IPS DF 19.7 (cell line): ENCODE measurements at regions not wholly inside any gene's neighbourhood (a gene's known extent, or its start where the extent isn't known, plus 50 kb on each side); places are given as distances from the start of the nearest gene placed in this dataset.

Experiments used
- DNase-seq: peaks from one replicate; pipeline ENCODE4 v3.0.0-alpha.2; 2013; ENCODE audit warnings: low read depth, low spot score

DNA sequence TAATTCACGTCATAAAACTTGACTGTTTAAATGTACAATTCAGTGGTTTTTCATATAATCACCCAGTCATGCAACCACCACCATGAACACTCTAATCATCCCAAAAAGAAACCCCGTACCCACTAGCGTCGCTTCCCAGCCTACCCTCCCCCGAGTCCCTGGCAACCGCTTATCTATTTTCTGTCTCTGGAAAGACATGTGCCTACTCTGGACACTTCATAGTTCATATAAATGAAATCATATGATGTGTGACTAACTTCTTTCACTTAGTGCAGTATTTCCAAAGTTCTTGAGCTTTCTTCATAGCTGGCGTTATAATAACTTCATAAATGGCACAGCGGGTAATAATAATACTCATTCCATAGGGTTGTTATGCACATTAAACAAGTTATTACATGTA is 215.2 kb downstream of the MYLK4 start:
- DNase-seq: no peak

- no peak for DNase-seq
Measured at GRCh38 chr6:2534406-2535042, 216.2 kb downstream of the MYLK4 start.

- no peak for DNase-seq
Measured at GRCh38 chr6:2531426-2532215, 219.1 kb downstream of the MYLK4 start.

DNA sequence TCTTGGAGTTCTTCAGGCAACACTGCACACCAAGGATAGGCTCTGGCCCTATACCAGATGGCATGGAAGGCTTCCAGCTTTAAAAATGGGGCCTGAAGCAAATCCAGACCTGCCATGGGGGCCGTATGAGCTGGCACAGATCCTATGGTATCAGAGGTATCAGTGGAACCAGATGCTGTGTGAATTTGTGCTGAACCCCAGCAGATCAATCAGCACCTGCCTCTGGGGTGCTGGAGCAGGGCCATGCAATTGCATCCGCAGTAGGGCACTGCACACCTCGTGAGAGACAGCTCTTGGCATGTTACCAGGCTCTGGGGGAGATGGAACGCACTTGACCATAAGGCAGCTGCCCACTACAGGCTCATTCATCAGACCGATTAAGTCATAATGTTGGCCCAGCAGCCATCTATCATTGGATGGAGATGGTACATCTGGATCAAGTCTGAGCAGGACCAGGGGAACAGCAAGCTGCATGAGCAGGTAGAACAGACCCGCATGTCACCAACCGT is 221.5 kb downstream of the MYLK4 start:
- no peak for DNase-seq

DNA sequence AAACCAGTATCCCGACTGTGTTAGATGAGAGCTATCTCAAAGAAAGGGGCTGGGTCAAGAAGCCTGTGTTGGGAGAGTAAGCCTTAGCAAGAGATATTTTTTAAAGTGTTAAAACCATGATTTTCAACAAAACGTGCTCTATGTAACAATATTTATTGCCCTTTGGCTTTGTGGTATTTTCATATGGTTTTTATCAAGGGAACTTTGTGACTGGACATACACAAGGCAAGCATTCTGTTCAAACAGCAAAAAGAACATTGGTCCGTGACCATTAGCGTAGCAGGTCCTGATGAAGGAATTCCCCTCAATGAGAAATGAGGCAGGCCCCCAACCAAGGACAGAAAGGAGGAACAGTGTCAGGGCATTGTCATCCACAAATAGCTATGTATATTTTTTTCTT is 222.6 kb downstream of the MYLK4 start:
- DNase-seq: no peak

DNA sequence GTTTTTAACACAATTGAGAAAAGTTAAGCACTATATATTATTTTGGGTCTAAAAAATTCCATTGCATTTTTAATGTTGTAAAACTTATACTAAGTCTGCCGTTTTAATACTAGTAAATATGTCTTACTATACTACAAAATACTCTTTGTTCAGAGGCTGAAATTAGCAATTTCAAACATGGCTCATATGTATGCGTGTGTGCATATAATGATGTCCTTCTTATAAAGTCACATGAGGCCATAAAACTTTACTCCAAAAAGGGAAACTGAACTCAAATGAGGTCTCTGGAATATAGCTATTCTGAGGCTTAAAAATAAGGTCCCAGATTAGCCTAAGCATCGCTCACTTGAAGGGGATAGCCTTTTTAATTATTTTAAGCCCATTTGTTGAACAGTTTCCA is 224.0 kb downstream of the MYLK4 start:
- no peak for DNase-seq

DNA sequence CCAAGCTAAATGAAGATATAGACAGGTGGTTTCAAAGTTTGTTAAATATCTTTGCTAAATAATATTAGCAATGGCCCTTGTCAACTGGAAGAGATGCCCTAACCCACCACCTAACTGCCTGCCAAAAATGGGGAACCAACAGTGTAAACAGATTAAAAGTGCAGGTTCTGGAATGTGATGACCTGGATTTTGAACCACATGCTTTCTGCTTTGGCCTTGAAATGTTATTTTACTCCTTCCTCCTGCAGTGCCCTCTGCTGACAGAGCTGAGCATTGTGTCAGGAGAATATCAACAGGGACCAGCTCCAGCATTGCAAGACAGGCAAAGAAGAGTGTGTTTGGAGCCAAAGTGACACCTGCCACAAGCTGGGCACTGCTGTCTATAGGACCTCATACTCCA is 226.6 kb downstream of the MYLK4 start:
- DNase-seq: no peak

- DNase-seq: no peak
Measured at GRCh38 chr6:2523061-2523460, 227.7 kb downstream of the MYLK4 start.

DNA sequence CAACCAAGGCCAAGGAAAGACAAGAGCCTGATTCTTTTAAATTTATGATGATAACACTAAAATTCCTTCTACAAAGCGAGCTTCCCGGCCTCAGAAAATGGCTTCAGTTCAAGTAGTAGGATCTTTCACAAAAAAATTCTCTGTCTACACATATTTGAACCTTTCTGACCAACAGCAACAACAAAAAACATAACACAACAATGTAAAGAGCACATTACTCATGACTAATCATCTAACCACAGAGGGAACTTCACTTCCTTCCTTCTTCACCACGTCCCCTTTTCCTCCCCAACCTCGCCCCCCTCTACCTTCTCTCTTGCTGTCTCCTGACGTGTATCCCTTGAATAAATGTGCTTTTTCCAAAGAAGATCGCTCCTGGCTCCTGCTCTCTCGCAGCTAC is 228.2 kb downstream of the MYLK4 start:
- DNase-seq: no peak

- DNase-seq: no peak
Measured at GRCh38 chr6:2517855-2518473, 232.8 kb downstream of the MYLK4 start.

DNA sequence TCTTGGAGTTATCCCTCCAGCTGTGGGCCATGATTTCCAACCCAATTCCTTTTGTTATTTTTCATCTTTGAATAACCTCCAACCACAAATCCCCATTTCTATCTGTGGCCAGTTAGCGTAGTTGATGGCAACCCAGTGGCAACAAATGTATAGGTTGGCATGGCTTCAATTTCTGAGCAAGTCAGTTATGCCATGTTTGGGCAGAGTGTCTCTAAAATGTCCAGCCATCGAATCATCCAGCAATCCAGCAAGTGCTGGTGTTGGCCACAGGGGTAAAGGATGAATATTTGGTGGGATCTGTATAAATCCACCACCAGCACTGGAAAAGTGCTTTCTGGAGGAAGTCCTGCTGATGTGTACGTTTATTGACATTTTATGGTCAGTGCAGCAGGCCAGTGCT is 233.3 kb downstream of the MYLK4 start:
- DNase-seq: no peak

DNA sequence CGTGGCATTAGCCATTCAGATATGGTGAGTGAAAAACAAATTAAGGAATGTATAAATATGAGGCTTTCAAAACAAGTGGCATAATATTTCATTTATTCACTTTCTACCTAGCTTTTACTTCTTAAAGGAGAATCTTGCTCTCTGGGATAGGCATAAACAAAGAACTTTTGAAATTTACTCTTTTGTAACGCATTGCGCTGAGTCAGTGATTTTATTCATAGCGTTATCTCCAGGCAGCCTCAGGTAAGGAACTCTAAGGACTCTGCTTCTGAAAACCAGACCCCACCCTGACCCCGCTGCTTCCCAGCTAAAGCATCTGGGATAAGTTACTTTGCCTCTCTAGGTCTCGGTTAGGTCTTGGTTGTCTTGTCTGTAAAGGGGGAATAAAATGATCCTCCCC is 234.7 kb downstream of the MYLK4 start:
- DNase-seq: no peak

GRCh38 chr6:2514965-2515543 is 235.7 kb downstream of the MYLK4 start:
- DNase-seq: no peak

- no peak for DNase-seq
Measured at GRCh38 chr6:2512802-2513201, 237.9 kb downstream of the MYLK4 start.

DNA sequence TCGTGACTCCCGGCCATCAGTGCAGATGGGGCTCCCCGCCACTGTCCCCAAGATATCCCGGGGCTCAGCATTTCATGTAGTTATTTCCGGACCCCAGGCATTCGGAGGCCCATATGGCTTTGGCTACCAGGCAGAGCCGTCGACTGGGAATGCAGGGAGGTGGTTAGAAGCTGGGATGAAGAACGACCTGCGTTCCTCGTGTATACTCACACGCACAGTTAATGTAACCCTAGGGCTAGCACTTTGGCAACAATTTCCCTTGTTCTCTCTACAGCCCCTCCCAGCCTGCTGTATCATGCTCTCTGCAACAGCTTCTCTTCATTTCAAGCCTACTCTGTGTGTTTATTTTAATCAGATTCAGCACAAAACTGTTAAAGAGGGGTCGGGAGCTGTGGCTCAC is 240.4 kb downstream of the MYLK4 start:
- DNase-seq: no peak

- no peak for DNase-seq
Measured at GRCh38 chr6:2509711-2510110, 241.0 kb downstream of the MYLK4 start.

DNA sequence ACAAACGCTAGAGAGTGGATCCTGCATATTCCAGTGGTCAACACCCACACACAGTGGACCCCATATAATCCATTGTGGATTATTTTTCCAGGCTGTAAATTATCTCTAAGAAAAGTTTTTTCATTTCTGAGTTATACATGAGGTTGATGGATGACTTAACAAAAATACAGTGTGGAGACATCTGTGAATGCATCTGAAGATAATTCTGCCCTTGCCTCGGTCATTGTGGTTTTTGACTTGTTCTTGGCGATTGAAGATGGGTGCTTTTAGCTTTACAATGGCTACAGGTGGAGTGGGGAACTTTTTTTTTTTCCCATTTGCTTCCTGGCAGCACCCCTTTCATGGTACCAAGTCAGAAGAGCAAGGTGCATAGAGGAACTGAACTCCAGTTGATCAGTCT is 242.7 kb downstream of the MYLK4 start:
- DNase-seq: no peak

DNA sequence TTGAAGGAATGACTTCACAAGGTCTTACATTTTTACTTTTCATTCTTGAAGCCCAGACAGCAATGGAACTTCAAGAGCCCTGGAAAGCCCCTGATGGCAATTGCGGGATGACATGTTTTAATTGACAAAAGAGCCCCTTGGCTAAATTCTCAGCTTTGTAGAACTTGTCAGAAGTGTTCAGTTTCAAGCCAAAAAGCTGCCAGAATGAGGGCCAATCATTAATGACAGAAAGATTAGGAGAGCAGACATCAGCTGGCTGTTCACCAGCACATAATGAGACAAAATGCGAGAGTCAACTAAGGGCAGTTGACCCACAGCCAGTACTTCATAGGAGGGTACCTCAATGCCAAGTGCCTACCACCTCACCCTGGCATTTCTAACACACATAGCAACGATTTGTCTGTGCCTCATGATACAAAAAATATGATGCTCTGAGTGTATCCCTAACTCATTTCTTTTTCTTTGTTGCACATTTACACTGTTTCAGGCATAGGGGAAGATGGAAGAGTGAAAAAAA is 243.1 kb downstream of the MYLK4 start:
- DNase-seq: no peak

DNA sequence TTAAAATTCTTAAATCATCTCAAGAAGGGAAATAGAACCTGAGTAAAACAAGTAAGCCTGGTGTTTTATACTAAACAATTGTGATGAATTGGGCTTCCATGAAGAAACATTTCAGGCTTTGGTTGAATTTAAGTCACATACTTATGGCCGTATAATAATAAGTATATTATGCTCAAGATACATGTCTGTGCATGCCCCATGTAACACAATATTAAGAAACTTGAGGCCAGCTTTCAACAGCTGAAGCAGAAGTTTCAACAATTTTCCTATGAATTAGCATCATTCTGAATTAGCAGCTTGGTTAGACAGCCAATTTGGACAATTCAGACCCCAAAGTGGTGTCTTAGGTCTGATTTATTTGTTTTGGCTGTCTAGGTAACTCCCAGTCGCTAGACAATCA is 243.7 kb downstream of the MYLK4 start:
- DNase-seq: no peak

- no peak for DNase-seq
Measured at GRCh38 chr6:2505624-2506023, 245.1 kb downstream of the MYLK4 start.

DNA sequence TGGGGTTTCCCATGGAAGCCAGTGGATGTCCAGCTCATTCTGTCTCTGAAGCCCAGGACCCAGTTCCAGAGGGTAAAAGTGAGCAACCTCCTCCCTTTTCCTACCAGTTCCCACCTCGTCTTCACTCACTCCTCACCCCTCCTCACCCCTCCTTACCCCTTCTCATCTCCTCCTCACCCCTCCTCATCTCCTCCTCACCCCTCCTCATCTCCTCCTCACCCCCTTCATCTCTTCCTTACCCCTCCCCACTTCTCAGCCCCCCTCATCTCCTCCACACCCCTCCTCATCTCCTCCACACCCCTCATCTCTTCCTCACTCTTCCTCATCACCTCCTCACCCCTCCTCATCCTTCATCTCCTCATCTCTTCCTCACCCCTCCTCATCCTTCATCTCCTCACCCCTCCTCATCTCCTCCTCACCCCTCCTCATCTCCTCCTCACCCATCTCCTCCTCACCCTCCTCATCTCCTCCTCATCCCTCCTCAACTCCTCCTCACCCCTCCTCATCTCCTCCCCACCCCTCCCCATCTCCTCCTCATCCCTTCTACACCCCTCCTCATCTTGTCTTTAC is 246.1 kb downstream of the MYLK4 start:
- DNase-seq: no peak
